Upper lobe of left lung (tissue), 6 donors: ENCODE measurements at regions not wholly inside any gene's neighbourhood (a gene's known extent, or its start where the extent isn't known, plus 50 kb on each side); places are given as distances from the start of the nearest gene placed in this dataset.

ENCODE experiments used
- ATAC-seq, 2 donors: fragments of 200-7000 bp; cut with Tn5 transposase; one replicate each; pipeline ENCODE4 v1.9.1; 2022; ENCODE audit warnings: mild to moderate bottlenecking in 2 of 2, moderate library complexity in 2 of 2; ENCODE audit not compliant: low FRiP score in 2 of 2
- DNase-seq, 2 donors: peaks; one replicate each; pipeline ENCODE4 v3.0.0-alpha.2; 2019 to 2020
- H3K27ac ChIP-seq, 4 donors: fragments of 200-600 bp; sonication (generic); one replicate each; pipeline ENCODE4 v1.5.1; 2016 to 2019
- H3K27me3 ChIP-seq, 4 donors: fragments of 200-600 bp; sonication (generic); one replicate each; pipeline ENCODE4 v1.5.1; 2017 to 2019
- H3K36me3 ChIP-seq, 4 donors: fragments of 200-600 bp; sonication (generic); one replicate each; pipeline ENCODE4 v1.5.1; 2016 to 2019
- H3K4me1 ChIP-seq, 4 donors: fragments of 200-600 bp; sonication (generic); one replicate each; pipeline ENCODE4 v1.5.1; 2018 to 2019
- H3K4me3 ChIP-seq, 4 donors: fragments of 200-600 bp; sonication (generic); one replicate each; pipeline ENCODE4 v1.5.1; 2017 to 2019; ENCODE audit warnings: mild to moderate bottlenecking in 2 of 4, moderate library complexity in 1 of 4
- H3K9me3 ChIP-seq, 4 donors: fragments of 200-600 bp; sonication (generic); one replicate each; pipeline ENCODE4 v1.5.1; 2018 to 2019
- CTCF ChIP-seq, 6 experiments: fragments of 450-650 bp in 4 of 6; fragments of 200-600 bp in 2 of 6; sonication (generic) in 2 of 6; IDR thresholded peaks; one replicate each; pipeline ENCODE4 v1.5.1; 2016 to 2019; ENCODE audit warnings: antibody characterized with exemption in 6 of 6
- EP300 ChIP-seq, 4 donors: sonication (generic); formaldehyde crosslinking; IDR thresholded peaks; one replicate each; pipeline ENCODE4 v1.5.1; 2017; ENCODE audit warnings: antibody characterized with exemption in 4 of 4, control low read depth in 2 of 4
- POLR2A ChIP-seq, 4 donors: fragments of 450-650 bp; IDR thresholded peaks; one replicate each; pipeline ENCODE4 v1.5.1; 2016 to 2017; ENCODE audit warnings: antibody characterized with exemption in 4 of 4, mild to moderate bottlenecking in 2 of 4
- POLR2AphosphoS5 ChIP-seq, 2 donors: sonication (generic); formaldehyde crosslinking; IDR thresholded peaks; one replicate each; pipeline ENCODE4 v1.5.1; 2017; ENCODE audit warnings: antibody characterized with exemption in 2 of 2
- WGBS, 2 donors: methylation state at CpG; one replicate each; pipeline ENCODE4 v1.1.5; 2017 to 2018; 5-methylcytosine and 5-hydroxymethylcytosine counted together
- donor health status: DM: no; HTN: no; CAD: no; lungs with moderate emphysema.
- donor health status: DM: no; HTN: yes; CAD: no; lungs with severe emphysema.

- H3K9me3 ChIP-seq: peaks cover 4 to 15% (median 12%) of the 10 kb centered on the region in 4 donors
- H3K27me3 ChIP-seq: no peaks in the 10 kb centered on the region
- no peak overlapping the region for H3K27ac ChIP-seq
- no peaks in the 10 kb centered on the region for H3K36me3 ChIP-seq
- H3K4me3 ChIP-seq: no peak overlapping the region
- DNase-seq (no peak), ATAC-seq (no peak)
- no peaks in the 10 kb centered on the region for H3K4me1 ChIP-seq
- TF ChIP-seq CTCF (IDR thresholded peaks at IDR 0.05) (no peak), EP300 (IDR thresholded peaks at IDR 0.05) (no peak), POLR2A (IDR thresholded peaks at IDR 0.05) (no peak), POLR2AphosphoS5 (IDR thresholded peaks at IDR 0.05) (no peak)
- 58 to 72% methylated on average over 2 of the region's 2 CpGs for WGBS, 2 donors
Observed at GRCh38 chr20:24863356-24863755, 85.7 kb upstream of the CST7 start.

GRCh38 chr20:24866008-24866407 lies 83.1 kb upstream of the CST7 start:
- Histone ChIP-seq H3K9me3 (peaks cover 4 to 15% (median 12%) of the 10 kb centered on the region in 4 donors), H3K36me3 (no peaks in the 10 kb centered on the region)
- ATAC-seq: no peak

GRCh38 chr20:24866742-24867141 lies 82.3 kb upstream of the CST7 start:
- TF ChIP-seq EP300 (IDR thresholded peaks at IDR 0.05): no peak
- no peak for TF ChIP-seq POLR2A (IDR thresholded peaks at IDR 0.05)
- no peak for TF ChIP-seq POLR2AphosphoS5 (IDR thresholded peaks at IDR 0.05)
- TF ChIP-seq CTCF (IDR thresholded peaks at IDR 0.05): no peak
- ATAC-seq: no peak
- Histone ChIP-seq H3K4me1 (no peaks in the 10 kb centered on the region), H3K27ac (no peak overlapping the region), H3K9me3 (peaks cover 4 to 15% (median 12%) of the 10 kb centered on the region in 4 donors), H3K4me3 (no peak overlapping the region), H3K27me3 (no peaks in the 10 kb centered on the region), H3K36me3 (no peaks in the 10 kb centered on the region)
- WGBS, 2 donors: 90 to 94% methylated on average over 4 of the region's 4 CpGs
- no peak for DNase-seq

More at GRCh38 chr20:24866008-24866407, 83.1 kb upstream of the CST7 start:
- 77 to 100% methylated on average over 1 of the region's 1 CpG for whole genome bisulfite sequencing, 2 donors
- Histone ChIP-seq H3K4me3 (no peak overlapping the region), H3K4me1 (no peaks in the 10 kb centered on the region), H3K27ac (no peak overlapping the region), H3K27me3 (no peaks in the 10 kb centered on the region)
- DNase-seq: no peak
- TF ChIP-seq POLR2A (IDR thresholded peaks at IDR 0.05) (no peak), CTCF (IDR thresholded peaks at IDR 0.05) (no peak), EP300 (IDR thresholded peaks at IDR 0.05) (no peak), POLR2AphosphoS5 (IDR thresholded peaks at IDR 0.05) (no peak)

GRCh38 chr20:24867556-24867955 lies 81.5 kb upstream of the CST7 start:
- DNase-seq (no peak), ATAC-seq (no peak)
- Histone ChIP-seq H3K4me1 (no peaks in the 10 kb centered on the region), H3K9me3 (peaks cover 4 to 15% (median 12%) of the 10 kb centered on the region in 4 donors), H3K27ac (no peak overlapping the region), H3K4me3 (no peak overlapping the region), H3K27me3 (no peaks in the 10 kb centered on the region), H3K36me3 (no peaks in the 10 kb centered on the region)
- 92 to 95% methylated on average over 7 to 8 of the region's 8 CpGs for WGBS, 2 donors
- TF ChIP-seq POLR2AphosphoS5 (IDR thresholded peaks at IDR 0.05) (no peak), EP300 (IDR thresholded peaks at IDR 0.05) (no peak), CTCF (IDR thresholded peaks at IDR 0.05) (no peak), POLR2A (IDR thresholded peaks at IDR 0.05) (no peak)

GRCh38 chr20:24868396-24868927 lies 80.6 kb upstream of the CST7 start:
- no peaks in the 10 kb centered on the region for H3K27me3 ChIP-seq
- no peaks in the 10 kb centered on the region for H3K4me1 ChIP-seq
- WGBS, 2 donors: 83 to 91% methylated on average over 6 to 7 of the region's 10 CpGs
- DNase-seq: peak in 1 of 2 donors; percentile 36
- no peak for ATAC-seq
- no peaks in the 10 kb centered on the region for H3K36me3 ChIP-seq
- H3K4me3 ChIP-seq: no peak overlapping the region
- peaks cover 4 to 15% (median 12%) of the 10 kb centered on the region in 4 donors for H3K9me3 ChIP-seq
- no peak for TF ChIP-seq CTCF (IDR thresholded peaks at IDR 0.05)
- no peak for TF ChIP-seq POLR2A (IDR thresholded peaks at IDR 0.05)
- no peak for TF ChIP-seq EP300 (IDR thresholded peaks at IDR 0.05)
- no peak for TF ChIP-seq POLR2AphosphoS5 (IDR thresholded peaks at IDR 0.05)
- no peak overlapping the region for H3K27ac ChIP-seq
